ENCODE measurements at regions not wholly inside any gene's neighbourhood (a gene's known extent, or its start where the extent isn't known, plus 50 kb on each side); places are given as distances from the start of the nearest gene placed in this dataset.

DNA sequence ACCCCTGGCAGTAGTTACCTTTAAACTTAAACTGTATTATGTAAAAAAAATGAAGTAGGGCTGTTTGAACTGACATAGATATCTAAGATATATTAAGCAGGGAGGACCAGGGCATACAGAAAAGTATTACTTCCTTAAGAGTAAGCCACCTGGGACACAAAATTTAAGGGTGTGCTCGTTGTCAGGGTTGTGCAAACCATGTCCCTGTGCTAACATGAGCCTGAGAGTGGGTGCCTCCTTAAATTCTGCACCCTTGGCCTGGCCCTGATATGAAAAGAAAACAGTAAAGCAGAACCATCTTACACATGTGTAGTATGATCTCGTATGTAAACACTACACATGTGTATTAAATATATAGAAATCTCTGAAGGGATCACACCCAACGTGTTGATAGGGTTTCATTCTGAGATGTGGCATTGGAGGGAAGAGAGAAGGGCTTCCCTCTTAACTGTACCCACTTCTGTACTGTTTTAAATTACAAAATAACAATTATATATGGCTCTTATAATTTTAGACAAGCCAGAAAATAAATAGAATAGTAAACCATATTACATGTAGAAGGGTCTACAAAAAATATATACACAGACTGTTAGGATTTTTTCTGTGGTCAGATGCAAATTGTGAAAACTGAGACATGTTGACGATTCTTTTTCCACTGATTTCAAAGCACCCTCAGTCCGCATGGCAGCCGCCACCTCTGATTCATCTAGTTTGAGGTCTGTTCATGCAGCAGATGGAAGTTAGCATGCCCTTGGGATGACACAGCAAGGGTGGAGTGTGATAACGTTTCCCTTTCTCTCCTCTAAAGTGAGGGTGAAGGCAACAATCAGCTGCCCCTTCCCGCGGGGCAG is 400.8 kb upstream of the PROK2 start:
- H3K27ac ChIP-seq: no peak overlapping the region

DNA sequence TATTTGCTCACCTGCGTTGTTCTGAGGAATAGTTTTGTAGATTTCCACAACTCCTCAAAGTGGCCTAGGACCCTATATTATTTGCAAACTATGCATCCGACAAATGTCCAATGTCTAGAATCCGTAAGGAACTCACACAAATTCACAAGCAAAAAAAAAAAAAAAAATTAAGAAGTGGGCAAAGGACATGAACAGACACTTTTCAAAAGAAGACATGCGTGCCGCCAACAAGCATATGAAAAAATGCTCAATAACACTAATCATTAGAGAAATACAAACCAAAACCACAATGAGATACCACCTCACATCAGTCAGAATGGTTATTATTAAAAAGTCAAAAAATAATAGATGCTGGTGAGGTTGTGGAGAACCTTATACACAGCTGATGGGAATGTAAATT is 398.5 kb upstream of the PROK2 start:
- TF ChIP-seq EP300 (IDR thresholded peaks at IDR 0.05; ENCODE audit: low read depth) (no peak), POLR2AphosphoS5 (IDR thresholded peaks at IDR 0.05) (no peak), CTCF (IDR thresholded peaks at IDR 0.05) (no peak), POLR2A (IDR thresholded peaks at IDR 0.05) (no peak)
- 97 to 99% methylated on average over 5 of the region's 5 CpGs for WGBS, 2 donors (ENCODE audit: low coverage in 1 of 2)
- Histone ChIP-seq H3K4me1 (no peaks in the 10 kb centered on the region), H3K36me3 (no peaks in the 10 kb centered on the region), H3K4me3 (no peak overlapping the region), H3K27me3 (no peaks in the 10 kb centered on the region), H3K9me3 (no peaks in the 10 kb centered on the region), H3K27ac (no peak overlapping the region)
- intact Hi-C loops (cut with DNase I; ENCODE audit: low total_unique reads): no loop called here
- in situ Hi-C loops (cut with MboI; ENCODE audit: low pct_ligation_motif_present in 1 of 4, low pct_unique_long_range_greater_than_20kb in 1 of 4, low sequenced_read_pairs in 3 of 4): no loop called here
- DNase-seq: no peak

More for the DNA sequence above, 400.8 kb upstream of the PROK2 start:
- WGBS, 2 donors (ENCODE audit: low coverage in 1 of 2): 51 to 60% methylated on average over 3 to 9 of the region's 9 CpGs
- Histone ChIP-seq H3K27me3 (no peaks in the 10 kb centered on the region), H3K4me3 (no peak overlapping the region), H3K4me1 (no peaks in the 10 kb centered on the region), H3K36me3 (no peaks in the 10 kb centered on the region), H3K9me3 (no peaks in the 10 kb centered on the region)
- in situ Hi-C loops (cut with MboI; ENCODE audit: low pct_ligation_motif_present in 1 of 4, low pct_unique_long_range_greater_than_20kb in 1 of 4, low sequenced_read_pairs in 3 of 4): no loop called here
- TF ChIP-seq EP300 (IDR thresholded peaks at IDR 0.05; ENCODE audit: low read depth) (no peak), CTCF (IDR thresholded peaks at IDR 0.05) (no peak), POLR2A (IDR thresholded peaks at IDR 0.05) (no peak), POLR2AphosphoS5 (IDR thresholded peaks at IDR 0.05) (no peak)
- no peak for DNase-seq
- intact Hi-C loops (cut with DNase I; ENCODE audit: low total_unique reads): no loop called here

GRCh38 chr3:72182206-72182605 is 397.3 kb upstream of the PROK2 start:
- in situ Hi-C loops (cut with MboI; ENCODE audit: low pct_ligation_motif_present in 1 of 4, low pct_unique_long_range_greater_than_20kb in 1 of 4, low sequenced_read_pairs in 3 of 4): no loop called here
- intact Hi-C loops (cut with DNase I; ENCODE audit: low total_unique reads): no loop called here

DNA sequence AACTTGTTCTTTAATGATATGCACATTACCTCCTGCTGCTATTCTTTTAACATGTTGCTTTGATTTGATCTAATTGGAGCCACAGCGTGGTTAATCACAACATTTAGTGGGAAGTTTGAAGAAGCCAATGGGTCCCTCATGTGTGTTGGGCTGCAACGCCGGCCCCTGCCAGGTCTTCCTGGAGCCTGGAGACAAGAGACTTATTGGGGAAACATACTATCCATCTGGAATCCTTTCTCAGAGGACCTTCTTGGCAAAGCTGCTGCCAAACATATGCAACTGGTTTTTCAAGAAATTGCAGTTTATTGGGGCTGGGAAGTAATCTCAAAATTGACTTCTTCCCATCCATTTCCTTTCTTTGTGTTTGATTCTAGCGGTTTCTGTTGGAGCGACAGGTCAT is 396.3 kb upstream of the PROK2 start:
- WGBS, 2 donors (ENCODE audit: low coverage in 1 of 2): 33 to 77% methylated on average over 3 to 5 of the region's 5 CpGs
- Histone ChIP-seq H3K36me3 (no peaks in the 10 kb centered on the region), H3K4me1 (peaks cover 0 to 17% (median 8%) of the 10 kb centered on the region in 4 donors), H3K4me3 (no peak overlapping the region), H3K9me3 (no peaks in the 10 kb centered on the region), H3K27me3 (no peaks in the 10 kb centered on the region), H3K27ac (no peak overlapping the region)
- intact Hi-C loops (cut with DNase I; ENCODE audit: low total_unique reads) (no loop called here), in situ Hi-C loops (cut with MboI; ENCODE audit: low pct_ligation_motif_present in 1 of 4, low pct_unique_long_range_greater_than_20kb in 1 of 4, low sequenced_read_pairs in 3 of 4) (no loop called here)
- no peak for DNase-seq
- TF ChIP-seq CTCF (IDR thresholded peaks at IDR 0.05) (no peak), POLR2A (IDR thresholded peaks at IDR 0.05) (no peak), EP300 (IDR thresholded peaks at IDR 0.05; ENCODE audit: low read depth) (no peak), POLR2AphosphoS5 (IDR thresholded peaks at IDR 0.05) (no peak)

More at GRCh38 chr3:72182206-72182605, 397.3 kb upstream of the PROK2 start:
- no peak for DNase-seq
- Histone ChIP-seq H3K27me3 (no peaks in the 10 kb centered on the region), H3K4me1 (peaks cover 0 to 8% (median 4%) of the 10 kb centered on the region in 4 donors), H3K9me3 (no peaks in the 10 kb centered on the region), H3K27ac (no peak overlapping the region), H3K4me3 (no peak overlapping the region), H3K36me3 (no peaks in the 10 kb centered on the region)
- TF ChIP-seq POLR2A (IDR thresholded peaks at IDR 0.05): no peak
- TF ChIP-seq EP300 (IDR thresholded peaks at IDR 0.05; ENCODE audit: low read depth): no peak
- no peak for TF ChIP-seq CTCF (IDR thresholded peaks at IDR 0.05)
- TF ChIP-seq POLR2AphosphoS5 (IDR thresholded peaks at IDR 0.05): no peak

Measured in transverse colon (tissue), 4 donors.